ENCODE measurements at regions not wholly inside any gene's neighbourhood (a gene's known extent, or its start where the extent isn't known, plus 50 kb on each side); places are given as distances from the start of the nearest gene placed in this dataset.

- no peak for TF ChIP-seq EZH2 (IDR thresholded peaks at IDR 0.05)
- no peak for TF ChIP-seq CTCF (IDR thresholded peaks at IDR 0.05 in 2 of 3, conservative IDR thresholded peaks at IDR 0.05 in 1 of 3; ENCODE audit: borderline replicate concordance in 1 of 3, insufficient read depth in 1 of 3, low read depth in 2 of 3, low read length in 2 of 3)
- no peak for TF ChIP-seq ZFX (IDR thresholded peaks at IDR 0.05)
- no peak for TF ChIP-seq REST (IDR thresholded peaks at IDR 0.05; ENCODE audit: low read depth)
- TF ChIP-seq ATF3 (IDR thresholded peaks at IDR 0.05): no peak
- TF ChIP-seq FOSL1 (IDR thresholded peaks at IDR 0.05; ENCODE audit: low read depth): no peak
- TF ChIP-seq POLR2AphosphoS5 (IDR thresholded peaks at IDR 0.05; ENCODE audit: low read depth, low read length): no peak
- TF ChIP-seq CBX3 (IDR thresholded peaks at IDR 0.05; ENCODE audit: low read depth): no peak
- no peak for TF ChIP-seq ZBTB33 (IDR thresholded peaks at IDR 0.05; ENCODE audit: extremely low read depth, insufficient replicate concordance, low read length)
- TF ChIP-seq ZNF274 (IDR thresholded peaks at IDR 0.05; ENCODE audit: low read depth, low read length): no peak
- TF ChIP-seq SRF (IDR thresholded peaks at IDR 0.05; ENCODE audit: low read depth): no peak
- no peak for TF ChIP-seq POLR2A (IDR thresholded peaks at IDR 0.05; ENCODE audit: borderline replicate concordance, extremely low read depth, insufficient read depth, insufficient read length)
- no peak for TF ChIP-seq JUND (IDR thresholded peaks at IDR 0.05)
Measured at GRCh38 chr12:67420506-67420905, 151.3 kb downstream of the CAND1 start.
